ENCODE measurements at regions not wholly inside any gene's neighbourhood (a gene's known extent, or its start where the extent isn't known, plus 50 kb on each side); places are given as distances from the start of the nearest gene placed in this dataset.

- H3K27ac Mint-ChIP-seq = no peak overlapping the region
- no peak overlapping the region for H4K8ac ChIP-seq (replicated peaks; ENCODE audit: insufficient read length, low read depth, low read length)
- no peaks in the 10 kb centered on the region for H3K9me3 Mint-ChIP-seq
- no peak overlapping the region for H2AK5ac ChIP-seq (ENCODE audit: insufficient read length, low read length)
- H3K9me3 ChIP-seq (ENCODE audit: control insufficient read depth, low read depth, low read length) = no peaks in the 10 kb centered on the region
- H3T11ph ChIP-seq (ENCODE audit: low read length) = no peak overlapping the region
- H4K91ac ChIP-seq (ENCODE audit: insufficient read length, low read depth, low read length) = no peak overlapping the region
- H3K23me2 ChIP-seq (ENCODE audit: insufficient read length, low read depth, low read length, poor library complexity, severe bottlenecking) = no peaks in the 10 kb centered on the region
- H2AFZ ChIP-seq (ENCODE audit: low read length) = no peak overlapping the region
- H2BK12ac ChIP-seq (ENCODE audit: insufficient read length, low read depth, low read length) = no peak overlapping the region
- H3K27me3 Mint-ChIP-seq (ENCODE audit: low read depth) = no peaks in the 10 kb centered on the region
- H3K36me3 Mint-ChIP-seq (ENCODE audit: insufficient read depth in 1 of 3, low read depth in 3 of 3) = no peaks in the 10 kb centered on the region
- H3K79me1 ChIP-seq (ENCODE audit: insufficient read depth, low read depth, low read length, poor library complexity, severe bottlenecking) = no peaks in the 10 kb centered on the region
- H3K23ac ChIP-seq (ENCODE audit: insufficient read length, low read depth, low read length) = no peak overlapping the region
- TF ChIP-seq, protein P1, sequence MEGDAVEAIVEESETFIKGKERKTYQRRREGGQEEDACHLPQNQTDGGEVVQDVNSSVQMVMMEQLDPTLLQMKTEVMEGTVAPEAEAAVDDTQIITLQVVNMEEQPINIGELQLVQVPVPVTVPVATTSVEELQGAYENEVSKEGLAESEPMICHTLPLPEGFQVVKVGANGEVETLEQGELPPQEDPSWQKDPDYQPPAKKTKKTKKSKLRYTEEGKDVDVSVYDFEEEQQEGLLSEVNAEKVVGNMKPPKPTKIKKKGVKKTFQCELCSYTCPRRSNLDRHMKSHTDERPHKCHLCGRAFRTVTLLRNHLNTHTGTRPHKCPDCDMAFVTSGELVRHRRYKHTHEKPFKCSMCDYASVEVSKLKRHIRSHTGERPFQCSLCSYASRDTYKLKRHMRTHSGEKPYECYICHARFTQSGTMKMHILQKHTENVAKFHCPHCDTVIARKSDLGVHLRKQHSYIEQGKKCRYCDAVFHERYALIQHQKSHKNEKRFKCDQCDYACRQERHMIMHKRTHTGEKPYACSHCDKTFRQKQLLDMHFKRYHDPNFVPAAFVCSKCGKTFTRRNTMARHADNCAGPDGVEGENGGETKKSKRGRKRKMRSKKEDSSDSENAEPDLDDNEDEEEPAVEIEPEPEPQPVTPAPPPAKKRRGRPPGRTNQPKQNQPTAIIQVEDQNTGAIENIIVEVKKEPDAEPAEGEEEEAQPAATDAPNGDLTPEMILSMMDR (conservative IDR thresholded peaks at IDR 0.05) = no peak
- H2BK15ac ChIP-seq (ENCODE audit: low read depth, low read length) = no peak overlapping the region
- no peak overlapping the region for H3K4me3 Mint-ChIP-seq
- no CpG with 5 or more reads among the region's 4 CpGs for WGBS (ENCODE audit: extremely low coverage, insufficient read length, low lambda C conversion rate)
- H2BK5ac ChIP-seq (ENCODE audit: insufficient read length, low read length) = no peak overlapping the region
- H3K4me1 Mint-ChIP-seq = no peaks in the 10 kb centered on the region
- H3K9ac ChIP-seq (ENCODE audit: extremely low read depth, insufficient read length, low read length) = no peak overlapping the region
- H4K5ac ChIP-seq (ENCODE audit: insufficient read length, low read depth, low read length) = no peak overlapping the region
- H4K20me1 ChIP-seq (ENCODE audit: control insufficient read depth, insufficient read depth, insufficient read length) = no peaks in the 10 kb centered on the region
- H2BK120ac ChIP-seq (ENCODE audit: low read depth, low read length, poor library complexity, severe bottlenecking) = no peak overlapping the region
- no peaks in the 10 kb centered on the region for H3K79me2 ChIP-seq (ENCODE audit: insufficient read depth, low read length)
- H2BK20ac ChIP-seq (ENCODE audit: low read depth, low read length, poor library complexity, severe bottlenecking) = no peak overlapping the region
- H3K56ac ChIP-seq (ENCODE audit: insufficient read length, low read depth, low read length) = no peak overlapping the region
- H3K4ac ChIP-seq (ENCODE audit: low read depth, low read length) = no peak overlapping the region
- H3K18ac ChIP-seq (ENCODE audit: insufficient read length, low read depth, low read length) = no peak overlapping the region
- H3K14ac ChIP-seq (ENCODE audit: insufficient read depth, low read length) = no peak overlapping the region
- no peaks in the 10 kb centered on the region for H3K4me1 ChIP-seq (ENCODE audit: insufficient read depth, low read length)
- no peak overlapping the region for H3K27ac ChIP-seq (ENCODE audit: insufficient read length, low read depth, low read length)
- no peak overlapping the region for H3K4me2 ChIP-seq (ENCODE audit: insufficient read depth, insufficient read length, low read length)
- no peaks in the 10 kb centered on the region for H3K27me3 ChIP-seq (ENCODE audit: insufficient read depth, low read length)
- DNase-seq = no peak
Observed at GRCh38 chr7:41492603-41493002, 210.3 kb downstream of the INHBA start.

Data from H9 (cell line).